LNCAP (cell line): ENCODE measurements at regions not wholly inside any gene's neighbourhood (a gene's known extent, or its start where the extent isn't known, plus 50 kb on each side); places are given as distances from the start of the nearest gene placed in this dataset.

Experiments
- TF ChIP-seq, protein P1 (sequence below): fragments of 450-650 bp; IDR thresholded peaks from 2 replicates; pipeline ENCODE4 v1.5.1; 2017; ENCODE audit warnings: mild to moderate bottlenecking

DNA sequence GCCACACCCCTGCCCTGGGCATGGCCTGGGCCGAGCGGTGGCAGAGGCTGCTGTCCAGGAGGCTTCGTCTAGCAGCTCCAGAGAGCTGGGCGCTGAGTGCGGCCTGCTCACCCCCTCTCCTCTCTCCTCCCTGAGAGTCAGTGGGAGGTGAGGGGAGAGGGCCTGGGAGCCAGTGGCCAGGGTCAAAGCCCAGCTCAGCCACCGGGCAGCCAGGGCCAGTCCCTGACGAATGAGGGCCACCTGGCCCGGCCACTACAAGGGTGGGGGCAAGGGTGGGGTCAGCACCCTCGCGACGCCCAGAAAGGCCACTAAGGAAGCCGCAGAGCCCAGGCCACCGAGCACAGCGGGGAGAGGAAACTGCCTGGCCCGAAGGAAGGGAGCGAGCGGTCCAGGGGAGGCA lies 131.7 kb downstream of the FAM53A start:
- TF ChIP-seq, protein P1, sequence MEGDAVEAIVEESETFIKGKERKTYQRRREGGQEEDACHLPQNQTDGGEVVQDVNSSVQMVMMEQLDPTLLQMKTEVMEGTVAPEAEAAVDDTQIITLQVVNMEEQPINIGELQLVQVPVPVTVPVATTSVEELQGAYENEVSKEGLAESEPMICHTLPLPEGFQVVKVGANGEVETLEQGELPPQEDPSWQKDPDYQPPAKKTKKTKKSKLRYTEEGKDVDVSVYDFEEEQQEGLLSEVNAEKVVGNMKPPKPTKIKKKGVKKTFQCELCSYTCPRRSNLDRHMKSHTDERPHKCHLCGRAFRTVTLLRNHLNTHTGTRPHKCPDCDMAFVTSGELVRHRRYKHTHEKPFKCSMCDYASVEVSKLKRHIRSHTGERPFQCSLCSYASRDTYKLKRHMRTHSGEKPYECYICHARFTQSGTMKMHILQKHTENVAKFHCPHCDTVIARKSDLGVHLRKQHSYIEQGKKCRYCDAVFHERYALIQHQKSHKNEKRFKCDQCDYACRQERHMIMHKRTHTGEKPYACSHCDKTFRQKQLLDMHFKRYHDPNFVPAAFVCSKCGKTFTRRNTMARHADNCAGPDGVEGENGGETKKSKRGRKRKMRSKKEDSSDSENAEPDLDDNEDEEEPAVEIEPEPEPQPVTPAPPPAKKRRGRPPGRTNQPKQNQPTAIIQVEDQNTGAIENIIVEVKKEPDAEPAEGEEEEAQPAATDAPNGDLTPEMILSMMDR: no peak

DNA sequence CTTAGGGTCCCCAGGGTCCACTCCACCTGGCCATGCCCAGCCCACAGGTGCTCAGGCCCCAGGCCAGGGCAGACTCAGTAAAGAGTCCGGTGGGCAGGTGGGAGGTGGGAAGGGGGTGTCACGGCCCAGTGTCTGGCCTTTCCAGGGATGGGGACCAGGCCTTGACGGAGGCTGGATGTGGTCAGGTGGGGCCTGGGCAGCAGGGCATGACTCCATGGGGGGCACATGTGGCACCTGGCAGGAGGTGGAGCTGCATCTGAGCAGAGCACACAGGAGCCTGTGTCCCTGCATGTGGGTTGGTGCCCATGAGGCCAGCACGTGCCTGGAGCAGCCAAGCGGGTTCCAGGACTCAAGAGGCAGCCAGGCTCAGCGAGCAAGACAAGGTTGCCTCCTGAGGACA lies 132.9 kb downstream of the FAM53A start:
- TF ChIP-seq, protein P1: no peak

DNA sequence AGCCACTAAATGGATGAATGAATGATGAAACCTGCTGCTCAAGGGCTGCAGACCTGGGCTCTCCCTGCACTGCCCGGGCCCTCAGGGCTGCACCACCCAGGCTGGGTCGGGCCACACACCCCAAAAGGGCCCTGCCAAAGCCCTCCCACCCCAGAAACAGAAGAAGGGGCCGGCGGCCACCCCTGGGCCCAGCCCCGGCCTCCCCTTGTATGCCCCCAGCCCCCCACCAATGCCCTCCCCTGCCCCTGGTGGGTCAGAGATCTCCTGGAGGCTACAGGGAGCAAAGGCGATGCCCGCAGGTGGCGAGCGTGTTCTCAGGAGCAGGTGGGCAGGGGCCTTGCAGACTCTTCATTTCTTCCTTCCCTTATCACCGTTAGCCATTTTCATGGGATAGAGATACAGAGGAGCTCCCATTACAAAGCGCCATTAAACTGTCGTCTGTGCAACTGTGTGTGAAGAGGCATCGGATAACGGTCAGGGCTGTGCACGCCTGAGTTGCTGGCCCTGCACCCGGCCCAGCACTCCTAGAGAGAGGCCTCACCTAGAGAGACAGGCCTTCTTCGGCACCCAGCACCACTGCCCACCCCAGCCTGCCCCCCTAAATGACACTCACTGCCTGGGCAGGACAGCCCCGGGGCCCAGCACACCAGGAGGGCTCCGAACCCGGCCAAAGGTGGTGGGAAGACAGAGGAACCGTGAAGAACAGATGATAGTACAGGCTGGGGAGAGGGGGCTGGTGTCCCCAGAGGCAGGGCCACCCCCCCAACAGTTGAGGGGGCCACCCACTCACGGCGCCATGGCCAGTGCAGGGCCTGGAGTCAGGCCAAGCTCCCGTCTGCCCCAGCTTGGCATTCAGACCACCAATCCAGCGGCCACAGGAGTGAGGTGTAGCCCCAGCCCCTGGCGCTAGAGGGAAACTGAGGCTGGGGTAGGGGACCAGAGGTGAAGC lies 133.7 kb downstream of the FAM53A start:
- TF ChIP-seq, protein P1: no peak

DNA sequence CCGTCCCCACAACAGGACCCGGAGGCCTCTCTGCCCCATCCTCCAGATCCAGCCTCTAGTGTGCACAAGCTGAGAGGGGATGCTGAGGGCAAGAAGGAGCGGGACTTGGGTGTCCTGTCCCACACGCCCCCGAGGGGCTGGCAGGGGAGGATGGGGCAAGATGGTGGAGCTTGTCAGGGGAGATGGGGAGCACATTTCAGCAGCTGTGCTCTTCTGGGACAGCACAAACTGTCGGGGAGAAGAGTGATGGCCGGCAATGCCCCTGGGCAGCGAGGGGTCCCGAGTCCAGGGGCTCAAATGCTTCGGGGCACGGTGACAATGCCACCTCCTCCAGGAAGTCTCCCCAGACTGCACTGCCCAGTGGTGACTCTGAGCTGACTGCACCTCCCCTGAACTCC lies 134.5 kb downstream of the FAM53A start:
- TF ChIP-seq, protein P1: no peak

DNA sequence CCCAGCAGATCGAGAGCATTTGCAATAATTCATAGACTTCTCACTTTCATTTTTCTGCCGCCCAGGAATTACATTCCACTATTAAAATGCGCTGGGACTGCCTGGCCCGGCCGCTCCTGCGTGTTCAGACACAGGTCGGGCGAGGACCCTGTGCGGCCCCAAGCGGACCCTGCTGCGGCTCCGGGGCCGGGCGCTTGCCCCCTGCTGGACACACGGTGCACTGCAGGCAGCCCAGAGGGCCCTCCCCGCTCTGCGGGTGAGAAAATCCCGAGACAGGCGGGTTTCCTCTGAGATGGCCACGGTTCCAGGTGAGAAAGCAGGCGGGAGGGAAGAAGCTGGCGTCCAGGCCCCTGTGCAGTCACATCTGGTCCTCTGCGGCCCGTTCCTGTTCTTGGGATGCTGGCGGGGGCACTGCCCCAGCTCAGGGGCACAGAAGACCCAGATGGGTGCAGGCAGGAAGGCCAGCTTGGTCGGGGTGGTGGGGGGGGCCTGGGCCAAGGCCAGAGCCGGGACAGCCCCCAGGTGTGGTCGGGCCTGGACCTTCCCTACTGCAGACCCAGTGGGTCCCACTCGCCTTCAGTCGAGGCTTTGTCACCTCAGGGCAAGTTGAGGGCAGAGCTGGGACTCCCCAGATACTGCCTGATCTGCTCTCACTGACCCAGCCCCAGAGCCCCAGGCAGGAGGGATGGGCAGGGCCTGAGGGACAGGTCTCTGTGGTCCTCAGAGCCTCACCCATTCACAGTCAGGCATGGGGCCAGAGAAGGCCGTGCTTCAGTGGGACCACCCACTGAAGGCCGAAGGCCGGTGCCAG lies 135.1 kb downstream of the FAM53A start:
- TF ChIP-seq, protein P1: peak; percentile 95

DNA sequence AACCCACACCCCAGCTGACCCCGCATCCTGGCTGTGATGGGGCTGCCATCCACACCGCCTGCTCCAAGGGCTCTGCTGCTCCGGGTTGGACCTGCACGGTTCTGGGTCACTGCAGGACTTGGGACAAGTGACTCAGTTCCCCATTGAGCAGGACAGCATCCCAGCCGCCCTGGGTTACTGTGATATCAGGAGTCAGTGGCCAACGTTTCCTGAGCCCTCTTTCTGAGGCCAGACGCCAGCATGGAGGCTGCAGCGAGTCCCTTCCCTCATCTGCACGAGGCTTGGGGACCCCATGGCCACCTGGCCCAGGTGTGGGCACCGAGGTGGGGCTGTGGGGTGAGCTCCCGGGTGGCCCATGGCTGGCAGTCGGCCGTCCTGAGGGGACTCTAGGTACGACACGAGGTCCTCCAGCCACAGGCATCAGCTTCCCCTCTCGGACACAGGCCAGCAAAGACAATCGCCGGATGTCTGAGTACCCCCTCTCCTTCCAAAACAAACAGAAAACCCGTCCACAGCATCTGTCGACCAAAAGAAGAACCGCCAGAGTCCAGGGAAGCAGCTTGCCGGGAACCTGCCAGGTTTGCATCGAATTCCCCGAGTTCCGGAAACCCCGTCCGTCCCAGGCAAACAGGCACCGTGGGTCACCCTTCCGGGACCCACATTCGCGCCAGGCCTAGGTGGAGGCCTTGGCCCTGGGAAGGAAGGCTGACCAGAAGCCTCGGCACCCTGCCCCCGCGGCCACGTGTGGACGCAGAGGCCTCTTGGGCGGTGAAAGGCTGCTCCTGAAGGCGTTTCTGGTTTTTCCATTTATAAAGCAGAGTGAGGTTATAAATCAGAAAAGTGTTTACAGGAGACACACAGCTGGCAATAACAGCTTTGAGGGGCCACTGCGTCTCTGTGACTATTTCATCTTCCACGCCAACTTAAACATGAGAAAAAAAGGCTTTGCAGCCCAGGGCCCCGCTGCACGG lies 136.0 kb downstream of the FAM53A start:
- TF ChIP-seq, protein P1: no peak
